ENCODE measurements at regions not wholly inside any gene's neighbourhood (a gene's known extent, or its start where the extent isn't known, plus 50 kb on each side); places are given as distances from the start of the nearest gene placed in this dataset.

DNA sequence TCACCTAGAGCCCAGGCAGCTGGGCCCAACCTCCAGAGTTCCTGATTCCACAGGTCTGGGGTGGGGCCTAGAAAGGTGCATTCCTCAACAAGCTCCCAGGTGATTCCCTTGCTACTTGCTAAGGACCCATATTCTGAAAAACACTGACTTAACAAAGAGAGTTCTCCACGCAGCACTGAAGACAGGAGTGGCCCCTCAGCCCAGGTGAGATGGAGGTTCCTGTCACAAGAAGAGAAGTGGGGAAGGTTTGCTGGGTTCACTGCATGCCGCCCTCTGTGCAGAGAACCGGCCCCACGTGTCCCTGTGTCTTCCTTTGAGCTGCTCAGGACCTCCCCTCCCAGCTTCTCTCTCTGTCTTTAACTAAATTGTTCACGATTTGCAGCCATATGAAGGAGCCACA lies 201.4 kb upstream of the DDX18 start:
- TF ChIP-seq ZFP3 (CRISPR knock-in tag; IDR thresholded peaks at IDR 0.05) (no peak), RARB (CRISPR knock-in tag; IDR thresholded peaks at IDR 0.05) (no peak), ISL1 (CRISPR knock-in tag; IDR thresholded peaks at IDR 0.05) (no peak), CSDC2 (CRISPR knock-in tag; IDR thresholded peaks at IDR 0.05) (no peak), ZNF565 (CRISPR knock-in tag; conservative IDR thresholded peaks at IDR 0.05; ENCODE audit: low read depth) (no peak), ZNF70 (CRISPR knock-in tag; IDR thresholded peaks at IDR 0.05) (no peak)
- TF ChIP-seq, protein P1, sequence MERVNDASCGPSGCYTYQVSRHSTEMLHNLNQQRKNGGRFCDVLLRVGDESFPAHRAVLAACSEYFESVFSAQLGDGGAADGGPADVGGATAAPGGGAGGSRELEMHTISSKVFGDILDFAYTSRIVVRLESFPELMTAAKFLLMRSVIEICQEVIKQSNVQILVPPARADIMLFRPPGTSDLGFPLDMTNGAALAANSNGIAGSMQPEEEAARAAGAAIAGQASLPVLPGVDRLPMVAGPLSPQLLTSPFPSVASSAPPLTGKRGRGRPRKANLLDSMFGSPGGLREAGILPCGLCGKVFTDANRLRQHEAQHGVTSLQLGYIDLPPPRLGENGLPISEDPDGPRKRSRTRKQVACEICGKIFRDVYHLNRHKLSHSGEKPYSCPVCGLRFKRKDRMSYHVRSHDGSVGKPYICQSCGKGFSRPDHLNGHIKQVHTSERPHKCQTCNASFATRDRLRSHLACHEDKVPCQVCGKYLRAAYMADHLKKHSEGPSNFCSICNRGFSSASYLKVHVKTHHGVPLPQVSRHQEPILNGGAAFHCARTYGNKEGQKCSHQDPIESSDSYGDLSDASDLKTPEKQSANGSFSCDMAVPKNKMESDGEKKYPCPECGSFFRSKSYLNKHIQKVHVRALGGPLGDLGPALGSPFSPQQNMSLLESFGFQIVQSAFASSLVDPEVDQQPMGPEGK (CRISPR knock-in tag; IDR thresholded peaks at IDR 0.05; ENCODE audit: borderline replicate concordance), result no peak
- ATAC-seq, result no peak

DNA sequence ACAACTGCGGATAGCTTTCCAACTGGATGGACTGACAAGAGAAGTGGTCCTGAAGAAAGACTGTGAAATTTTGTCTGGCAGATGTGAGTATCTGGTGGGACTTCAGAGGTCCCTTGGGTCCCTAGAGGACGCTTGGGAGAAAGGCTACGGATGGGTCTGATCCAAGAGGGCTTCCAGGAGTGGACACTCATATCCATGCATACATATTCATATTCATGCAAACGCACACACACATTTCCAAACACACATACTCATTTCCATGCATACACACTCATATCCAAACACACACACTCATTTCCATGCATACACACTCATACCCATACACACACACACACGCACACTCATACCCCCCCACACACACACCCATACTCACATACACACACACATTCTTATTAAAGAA lies 200.2 kb upstream of the DDX18 start:
- no peak for ATAC-seq
- TF ChIP-seq SNAI2 (CRISPR knock-in tag; IDR thresholded peaks at IDR 0.05) (no peak), ARNTL (CRISPR knock-in tag; IDR thresholded peaks at IDR 0.05; ENCODE audit: borderline replicate concordance, low read depth) (no peak), ZNF8 (CRISPR knock-in tag; IDR thresholded peaks at IDR 0.05) (no peak), ZNF70 (CRISPR knock-in tag; IDR thresholded peaks at IDR 0.05) (no peak), GLIS3 (CRISPR knock-in tag; IDR thresholded peaks at IDR 0.05) (no peak), PPARA (CRISPR knock-in tag; IDR thresholded peaks at IDR 0.05; ENCODE audit: borderline replicate concordance) (no peak)
- TF ChIP-seq, protein P2, sequence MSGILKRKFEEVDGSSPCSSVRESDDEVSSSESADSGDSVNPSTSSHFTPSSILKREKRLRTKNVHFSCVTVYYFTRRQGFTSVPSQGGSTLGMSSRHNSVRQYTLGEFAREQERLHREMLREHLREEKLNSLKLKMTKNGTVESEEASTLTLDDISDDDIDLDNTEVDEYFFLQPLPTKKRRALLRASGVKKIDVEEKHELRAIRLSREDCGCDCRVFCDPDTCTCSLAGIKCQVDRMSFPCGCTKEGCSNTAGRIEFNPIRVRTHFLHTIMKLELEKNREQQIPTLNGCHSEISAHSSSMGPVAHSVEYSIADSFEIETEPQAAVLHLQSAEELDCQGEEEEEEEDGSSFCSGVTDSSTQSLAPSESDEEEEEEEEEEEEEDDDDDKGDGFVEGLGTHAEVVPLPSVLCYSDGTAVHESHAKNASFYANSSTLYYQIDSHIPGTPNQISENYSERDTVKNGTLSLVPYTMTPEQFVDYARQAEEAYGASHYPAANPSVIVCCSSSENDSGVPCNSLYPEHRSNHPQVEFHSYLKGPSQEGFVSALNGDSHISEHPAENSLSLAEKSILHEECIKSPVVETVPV (CRISPR knock-in tag; IDR thresholded peaks at IDR 0.05), result no peak
- TF ChIP-seq, protein P3, sequence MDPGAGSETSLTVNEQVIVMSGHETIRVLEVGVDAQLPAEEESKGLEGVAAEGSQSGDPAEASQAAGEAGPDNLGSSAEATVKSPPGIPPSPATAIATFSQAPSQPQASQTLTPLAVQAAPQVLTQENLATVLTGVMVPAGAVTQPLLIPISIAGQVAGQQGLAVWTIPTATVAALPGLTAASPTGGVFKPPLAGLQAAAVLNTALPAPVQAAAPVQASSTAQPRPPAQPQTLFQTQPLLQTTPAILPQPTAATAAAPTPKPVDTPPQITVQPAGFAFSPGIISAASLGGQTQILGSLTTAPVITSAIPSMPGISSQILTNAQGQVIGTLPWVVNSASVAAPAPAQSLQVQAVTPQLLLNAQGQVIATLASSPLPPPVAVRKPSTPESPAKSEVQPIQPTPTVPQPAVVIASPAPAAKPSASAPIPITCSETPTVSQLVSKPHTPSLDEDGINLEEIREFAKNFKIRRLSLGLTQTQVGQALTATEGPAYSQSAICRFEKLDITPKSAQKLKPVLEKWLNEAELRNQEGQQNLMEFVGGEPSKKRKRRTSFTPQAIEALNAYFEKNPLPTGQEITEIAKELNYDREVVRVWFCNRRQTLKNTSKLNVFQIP (CRISPR knock-in tag; IDR thresholded peaks at IDR 0.05; ENCODE audit: borderline replicate concordance, low read depth), result no peak

DNA sequence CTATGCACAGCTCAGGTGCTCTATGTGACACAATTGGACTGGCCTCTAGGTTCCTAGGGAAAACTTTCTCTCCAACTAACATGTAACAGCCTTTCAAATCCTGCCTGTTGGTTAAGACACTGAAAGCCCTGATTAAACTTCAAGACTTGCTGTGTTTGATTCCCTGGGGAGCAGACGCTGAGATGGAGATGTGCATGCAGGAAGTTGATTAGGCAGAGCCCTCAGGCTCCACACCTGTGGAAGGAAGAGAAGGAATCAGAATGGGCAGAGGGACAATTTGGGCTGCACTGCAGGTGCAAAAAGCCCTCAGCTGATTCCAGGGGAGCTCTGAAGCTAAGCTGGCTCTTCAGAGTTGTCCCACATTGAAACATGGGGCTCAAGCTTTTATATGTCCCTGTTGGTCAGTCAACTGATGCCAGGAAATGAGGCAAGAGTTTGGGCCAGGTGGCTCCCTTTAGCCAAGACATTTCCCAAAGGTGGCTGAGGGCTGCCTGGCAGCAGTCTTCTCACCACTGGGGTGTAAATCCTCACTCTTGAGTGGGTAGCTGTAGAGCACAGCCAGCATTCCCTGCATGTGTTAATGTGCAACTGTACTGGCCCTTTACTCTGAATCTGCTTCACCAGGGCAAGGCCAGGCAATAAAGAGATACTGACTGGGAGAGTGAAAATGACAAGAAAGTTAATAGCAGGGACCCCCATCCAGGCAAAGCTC lies 199.5 kb upstream of the DDX18 start:
- TF ChIP-seq, protein P1 (CRISPR knock-in tag; IDR thresholded peaks at IDR 0.05; ENCODE audit: borderline replicate concordance), result no peak
- TF ChIP-seq GLIS3 (CRISPR knock-in tag; IDR thresholded peaks at IDR 0.05), result no peak
- no peak for TF ChIP-seq ZFP3 (CRISPR knock-in tag; IDR thresholded peaks at IDR 0.05)
- no peak for TF ChIP-seq ESRRG (CRISPR knock-in tag; IDR thresholded peaks at IDR 0.05)
- TF ChIP-seq, protein P2 (CRISPR knock-in tag; IDR thresholded peaks at IDR 0.05), result no peak
- TF ChIP-seq ISL1 (CRISPR knock-in tag; IDR thresholded peaks at IDR 0.05), result no peak
- no peak for TF ChIP-seq TCF4 (CRISPR knock-in tag; IDR thresholded peaks at IDR 0.05; ENCODE audit: borderline replicate concordance)
- TF ChIP-seq, protein P4, sequence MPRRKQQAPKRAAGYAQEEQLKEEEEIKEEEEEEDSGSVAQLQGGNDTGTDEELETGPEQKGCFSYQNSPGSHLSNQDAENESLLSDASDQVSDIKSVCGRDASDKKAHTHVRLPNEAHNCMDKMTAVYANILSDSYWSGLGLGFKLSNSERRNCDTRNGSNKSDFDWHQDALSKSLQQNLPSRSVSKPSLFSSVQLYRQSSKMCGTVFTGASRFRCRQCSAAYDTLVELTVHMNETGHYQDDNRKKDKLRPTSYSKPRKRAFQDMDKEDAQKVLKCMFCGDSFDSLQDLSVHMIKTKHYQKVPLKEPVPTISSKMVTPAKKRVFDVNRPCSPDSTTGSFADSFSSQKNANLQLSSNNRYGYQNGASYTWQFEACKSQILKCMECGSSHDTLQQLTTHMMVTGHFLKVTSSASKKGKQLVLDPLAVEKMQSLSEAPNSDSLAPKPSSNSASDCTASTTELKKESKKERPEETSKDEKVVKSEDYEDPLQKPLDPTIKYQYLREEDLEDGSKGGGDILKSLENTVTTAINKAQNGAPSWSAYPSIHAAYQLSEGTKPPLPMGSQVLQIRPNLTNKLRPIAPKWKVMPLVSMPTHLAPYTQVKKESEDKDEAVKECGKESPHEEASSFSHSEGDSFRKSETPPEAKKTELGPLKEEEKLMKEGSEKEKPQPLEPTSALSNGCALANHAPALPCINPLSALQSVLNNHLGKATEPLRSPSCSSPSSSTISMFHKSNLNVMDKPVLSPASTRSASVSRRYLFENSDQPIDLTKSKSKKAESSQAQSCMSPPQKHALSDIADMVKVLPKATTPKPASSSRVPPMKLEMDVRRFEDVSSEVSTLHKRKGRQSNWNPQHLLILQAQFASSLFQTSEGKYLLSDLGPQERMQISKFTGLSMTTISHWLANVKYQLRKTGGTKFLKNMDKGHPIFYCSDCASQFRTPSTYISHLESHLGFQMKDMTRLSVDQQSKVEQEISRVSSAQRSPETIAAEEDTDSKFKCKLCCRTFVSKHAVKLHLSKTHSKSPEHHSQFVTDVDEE (CRISPR knock-in tag; IDR thresholded peaks at IDR 0.05), result no peak
- no peak for TF ChIP-seq ZNF565 (CRISPR knock-in tag; conservative IDR thresholded peaks at IDR 0.05; ENCODE audit: low read depth)
- TF ChIP-seq ZFP30 (CRISPR knock-in tag; IDR thresholded peaks at IDR 0.05), result no peak
- no peak for TF ChIP-seq ZNF70 (CRISPR knock-in tag; IDR thresholded peaks at IDR 0.05)
- TF ChIP-seq, protein P3 (CRISPR knock-in tag; IDR thresholded peaks at IDR 0.05; ENCODE audit: borderline replicate concordance, low read depth), result no peak
- no peak for TF ChIP-seq TOX (CRISPR knock-in tag; IDR thresholded peaks at IDR 0.05; ENCODE audit: borderline replicate concordance)
- no peak for TF ChIP-seq RARB (CRISPR knock-in tag; IDR thresholded peaks at IDR 0.05)
- no peak for TF ChIP-seq ZNF8 (CRISPR knock-in tag; IDR thresholded peaks at IDR 0.05)
- TF ChIP-seq ZC3H10 (CRISPR knock-in tag; IDR thresholded peaks at IDR 0.05), result no peak
- no peak for ATAC-seq
